Lung (tissue), 11 donors: ENCODE measurements at regions not wholly inside any gene's neighbourhood (a gene's known extent, or its start where the extent isn't known, plus 50 kb on each side); places are given as distances from the start of the nearest gene placed in this dataset.

ENCODE experiments used
- ATAC-seq: fragments of 200-7000 bp; cut with Tn5 transposase; one replicate; pipeline ENCODE4 v1.9.1; 2020; ENCODE audit warnings: moderate number of reproducible peaks; ENCODE audit not compliant: insufficient read depth, low FRiP score
- DNase-seq, 3 donors: peaks; one replicate each; pipeline ENCODE4 v3.0.0-alpha.2; 2013 to 2017
- H3K27ac ChIP-seq, 2 donors: one replicate each; pipeline ENCODE4 v1.5.1; 2013; ENCODE audit warnings: mild to moderate bottlenecking in 2 of 2, moderate library complexity in 2 of 2, control low read depth in 1 of 2, inconsistent platforms in 1 of 2, low read depth in 1 of 2, low read length in 1 of 2
- H3K27me3 ChIP-seq, 3 donors: one replicate each; pipeline ENCODE4 v1.5.1; 2013; ENCODE audit warnings: low read length in 2 of 3; ENCODE audit not compliant: control insufficient read depth in 3 of 3, insufficient read depth in 3 of 3
- H3K36me3 ChIP-seq, 4 donors: one replicate each; pipeline ENCODE4 v1.5.1; 2013; ENCODE audit warnings: low read length in 4 of 4, mild to moderate bottlenecking in 1 of 4, moderate library complexity in 1 of 4; ENCODE audit not compliant: control insufficient read depth in 4 of 4, insufficient read depth in 4 of 4
- H3K4me1 ChIP-seq, 5 donors: one replicate each; pipeline ENCODE4 v1.5.1; 2013; ENCODE audit warnings: low read length in 5 of 5, mild to moderate bottlenecking in 2 of 5, moderate library complexity in 1 of 5; ENCODE audit not compliant: control insufficient read depth in 5 of 5, insufficient read depth in 5 of 5
- H3K4me3 ChIP-seq: one replicate; pipeline ENCODE4 v1.5.1; 2013; ENCODE audit warnings: mild to moderate bottlenecking, control low read depth, moderate library complexity
- H3K9ac ChIP-seq, 2 donors: one replicate each; pipeline ENCODE4 v1.5.1; 2013; ENCODE audit warnings: low read length in 2 of 2, control low read depth in 1 of 2; ENCODE audit not compliant: insufficient read depth in 1 of 2
- H3K9me3 ChIP-seq, 4 donors: one replicate each; pipeline ENCODE4 v1.5.1; 2013; ENCODE audit warnings: low read length in 3 of 4, mild to moderate bottlenecking in 1 of 4, moderate library complexity in 1 of 4; ENCODE audit not compliant: control insufficient read depth in 4 of 4, insufficient read depth in 3 of 4
- CTCF ChIP-seq: IDR thresholded peaks from 2 replicates; pipeline ENCODE4 v1.5.1; 2012; ENCODE audit warnings: mild to moderate bottlenecking; ENCODE audit errors: control extremely low read depth, extremely low read depth
- WGBS, 2 donors: extraction: QIAGEN DNeasy Blood & Tissue Kit; methylation state at CpG; one replicate each; pipeline ENCODE4 v1.1.7; 2013; 5-methylcytosine and 5-hydroxymethylcytosine counted together
- donor health status: control.
- donor health status: control.
- donor health status: Bipolar disorder and iron deficiency.
- donor health status: healthy.
- donor health status: DM: yes; HTN: yes; CAD: no.

GRCh38 chr2:56687169-56687568 lies 503.4 kb downstream of the CCDC85A start:
- DNase-seq = no peak
- H3K27ac ChIP-seq = no peak overlapping the region
- no peak overlapping the region for H3K4me3 ChIP-seq
- WGBS, 2 donors = 88 to 90% methylated on average over 1 of the region's 1 CpG
- H3K4me1 ChIP-seq = no peaks in the 10 kb centered on the region
- no peak overlapping the region for H3K9ac ChIP-seq
- H3K9me3 ChIP-seq = no peaks in the 10 kb centered on the region
- no peaks in the 10 kb centered on the region for H3K36me3 ChIP-seq
- ATAC-seq = no peak
- no peak for TF ChIP-seq CTCF
- H3K27me3 ChIP-seq = no peaks in the 10 kb centered on the region

GRCh38 chr2:56688661-56689060 lies 504.9 kb downstream of the CCDC85A start:
- H3K36me3 ChIP-seq = no peaks in the 10 kb centered on the region
- no peak overlapping the region for H3K27ac ChIP-seq
- ATAC-seq = no peak
- no peak overlapping the region for H3K9ac ChIP-seq
- no peaks in the 10 kb centered on the region for H3K9me3 ChIP-seq
- H3K4me3 ChIP-seq = no peak overlapping the region
- H3K27me3 ChIP-seq = no peaks in the 10 kb centered on the region
- no peak for DNase-seq
- TF ChIP-seq CTCF = no peak
- H3K4me1 ChIP-seq = no peaks in the 10 kb centered on the region
- WGBS, 2 donors = 51 to 63% methylated on average over 1 of the region's 1 CpG

- no peak for ATAC-seq
- Histone ChIP-seq H3K27me3 (no peaks in the 10 kb centered on the region), H3K4me1 (no peaks in the 10 kb centered on the region), H3K9me3 (no peaks in the 10 kb centered on the region), H3K27ac (no peak overlapping the region), H3K36me3 (no peaks in the 10 kb centered on the region), H3K4me3 (no peak overlapping the region), H3K9ac (no peak overlapping the region)
- 75 to 78% methylated on average over 2 of the region's 2 CpGs for WGBS, 2 donors
- TF ChIP-seq CTCF = no peak
- DNase-seq = no peak
Measured at GRCh38 chr2:56693501-56693900, 509.7 kb downstream of the CCDC85A start.

- WGBS, 2 donors = 79 to 83% methylated on average over 2 of the region's 2 CpGs
- no peak overlapping the region for H3K27ac ChIP-seq
- no peak overlapping the region for H3K9ac ChIP-seq
- TF ChIP-seq CTCF = no peak
- H3K9me3 ChIP-seq = peaks cover 0 to 4% (median 0%) of the 10 kb centered on the region in 4 donors
- no peak for ATAC-seq
- H3K4me1 ChIP-seq = no peaks in the 10 kb centered on the region
- H3K36me3 ChIP-seq = no peaks in the 10 kb centered on the region
- no peak for DNase-seq
- H3K27me3 ChIP-seq = no peaks in the 10 kb centered on the region
- H3K4me3 ChIP-seq = no peak overlapping the region
Measured at GRCh38 chr2:56703001-56703400, 519.2 kb downstream of the CCDC85A start.
